Ovary (tissue), 7 donors: ENCODE measurements at regions not wholly inside any gene's neighbourhood (a gene's known extent, or its start where the extent isn't known, plus 50 kb on each side); places are given as distances from the start of the nearest gene placed in this dataset.

ENCODE experiments used
- DNase-seq, 5 donors: peaks; one replicate each; pipeline ENCODE4 v3.0.0-alpha.2; 2019 to 2020
- H3K27ac ChIP-seq, 2 donors: fragments of 200-600 bp; one replicate each; pipeline versions ENCODE4 v1.5.1 to v1.8.0; 2019 to 2022
- H3K27me3 ChIP-seq: fragments of 200-600 bp; one replicate; pipeline ENCODE4 v1.8.0; 2022
- H3K36me3 ChIP-seq: fragments of 200-600 bp; sonication (generic); one replicate; pipeline ENCODE4 v1.5.1; 2019
- H3K4me1 ChIP-seq: one replicate; pipeline ENCODE4 v1.8.1; 2013; ENCODE audit warnings: mild to moderate bottlenecking, moderate library complexity; ENCODE audit not compliant: insufficient read depth
- H3K4me3 ChIP-seq: fragments of 200-600 bp; sonication (generic); one replicate; pipeline ENCODE4 v1.5.1; 2017
- H3K9me3 ChIP-seq, 2 donors: fragments of 200-600 bp in 1 of 2; sonication (generic) in 1 of 2; one replicate each; pipeline versions ENCODE4 v1.5.1 to v1.8.1; 2013 to 2019; ENCODE audit warnings: mild to moderate bottlenecking in 1 of 2, moderate library complexity in 1 of 2
- EP300 ChIP-seq: sonication (generic); formaldehyde crosslinking; IDR thresholded peaks from one replicate; pipeline ENCODE4 v1.6.1; 2017; ENCODE audit warnings: antibody characterized with exemption
- POLR2A ChIP-seq: fragments of 450-650 bp; IDR thresholded peaks from one replicate; pipeline ENCODE4 v1.6.1; 2017; ENCODE audit warnings: antibody characterized with exemption, mild to moderate bottlenecking, moderate library complexity
- WGBS, 3 donors: extraction: QIAGEN DNeasy Blood & Tissue Kit in 1 of 3; methylation state at CpG; one replicate each; pipeline versions ENCODE4 v1.1.5 to v1.1.7; 2013 to 2017; 5-methylcytosine and 5-hydroxymethylcytosine counted together
- intact Hi-C, 4 donors: fragments of 100-400 bp; cut with DNase I; formaldehyde crosslinking; loops; one replicate each; pipeline versions ENCODE4 v1.11.0 to v1.15.1; 2022 to 2023
- TF ChIP-seq, protein P1 (sequence below), 3 donors: fragments of 450-650 bp in 2 of 3; fragments of 200-600 bp in 1 of 3; IDR thresholded peaks; one replicate each; pipeline versions ENCODE4 v1.5.1 to v1.8.0; 2016 to 2022; ENCODE audit warnings: antibody characterized with exemption in 3 of 3, mild to moderate bottlenecking in 1 of 3
- donor health status: DM: no; HTN: no; CAD: no; lungs with moderate emphysema.
- donor health status: DM: no; HTN: no; CAD: no.
- donor health status: Bipolar disorder and iron deficiency.
- donor health status: DM: no; HTN: no; CAD: no.
- donor health status: DM: yes; HTN: yes; CAD: no.

DNA sequence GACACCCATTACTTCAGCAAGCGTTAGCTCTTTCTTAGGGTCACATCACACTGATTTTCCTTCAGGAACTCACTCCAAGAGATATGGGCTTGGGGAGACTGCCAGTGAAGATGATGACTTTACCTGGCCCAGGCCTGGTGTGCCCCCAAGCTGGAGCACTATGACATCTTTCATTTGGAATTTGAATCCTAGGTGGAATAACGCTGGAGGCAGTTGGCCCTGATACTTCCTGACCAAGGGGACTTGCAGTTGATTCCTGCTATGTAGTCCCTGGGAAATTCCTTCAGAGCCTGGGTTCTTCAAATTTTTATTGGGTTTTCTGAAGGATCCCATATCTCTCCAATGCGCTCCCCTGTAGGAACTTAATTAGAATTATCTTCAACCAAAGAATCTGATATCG is 114.9 kb upstream of the GUCA2B start:
- peaks cover 2% of the 10 kb centered on the region for H3K4me1 ChIP-seq
- no peak overlapping the region for H3K4me3 ChIP-seq
- no peak for TF ChIP-seq POLR2A
- no peak for TF ChIP-seq EP300
- TF ChIP-seq, protein P1, sequence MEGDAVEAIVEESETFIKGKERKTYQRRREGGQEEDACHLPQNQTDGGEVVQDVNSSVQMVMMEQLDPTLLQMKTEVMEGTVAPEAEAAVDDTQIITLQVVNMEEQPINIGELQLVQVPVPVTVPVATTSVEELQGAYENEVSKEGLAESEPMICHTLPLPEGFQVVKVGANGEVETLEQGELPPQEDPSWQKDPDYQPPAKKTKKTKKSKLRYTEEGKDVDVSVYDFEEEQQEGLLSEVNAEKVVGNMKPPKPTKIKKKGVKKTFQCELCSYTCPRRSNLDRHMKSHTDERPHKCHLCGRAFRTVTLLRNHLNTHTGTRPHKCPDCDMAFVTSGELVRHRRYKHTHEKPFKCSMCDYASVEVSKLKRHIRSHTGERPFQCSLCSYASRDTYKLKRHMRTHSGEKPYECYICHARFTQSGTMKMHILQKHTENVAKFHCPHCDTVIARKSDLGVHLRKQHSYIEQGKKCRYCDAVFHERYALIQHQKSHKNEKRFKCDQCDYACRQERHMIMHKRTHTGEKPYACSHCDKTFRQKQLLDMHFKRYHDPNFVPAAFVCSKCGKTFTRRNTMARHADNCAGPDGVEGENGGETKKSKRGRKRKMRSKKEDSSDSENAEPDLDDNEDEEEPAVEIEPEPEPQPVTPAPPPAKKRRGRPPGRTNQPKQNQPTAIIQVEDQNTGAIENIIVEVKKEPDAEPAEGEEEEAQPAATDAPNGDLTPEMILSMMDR (IDR thresholded peaks at IDR 0.05) = no peak
- H3K36me3 ChIP-seq = no peaks in the 10 kb centered on the region
- H3K27ac ChIP-seq = no peak overlapping the region
- intact Hi-C loops = no loop called here
- H3K27me3 ChIP-seq = no peaks in the 10 kb centered on the region
- no peaks in the 10 kb centered on the region for H3K9me3 ChIP-seq
- WGBS, 3 donors = 82 to 89% (median 83%) methylated on average over 4 of the region's 4 CpGs
- no peak for DNase-seq

- H3K9me3 ChIP-seq = no peaks in the 10 kb centered on the region
- intact Hi-C loops = no loop called here
- DNase-seq = no peak
- H3K4me1 ChIP-seq = peaks cover 2% of the 10 kb centered on the region
- H3K4me3 ChIP-seq = no peak overlapping the region
- WGBS, 3 donors = 38 to 44% (median 42%) methylated on average over 3 of the region's 3 CpGs
- no peak overlapping the region for H3K27ac ChIP-seq
- no peak for TF ChIP-seq POLR2A
- TF ChIP-seq, protein P1 (IDR thresholded peaks at IDR 0.05) = no peak
- TF ChIP-seq EP300 = no peak
- no peaks in the 10 kb centered on the region for H3K27me3 ChIP-seq
- H3K36me3 ChIP-seq = no peaks in the 10 kb centered on the region
Measured at GRCh38 chr1:42037586-42037985, 115.6 kb upstream of the GUCA2B start.

GRCh38 chr1:42037161-42037560 is 116.0 kb upstream of the GUCA2B start:
- no peak overlapping the region for H3K27ac ChIP-seq
- H3K9me3 ChIP-seq = no peaks in the 10 kb centered on the region
- H3K36me3 ChIP-seq = no peaks in the 10 kb centered on the region
- WGBS, 3 donors = 24 to 34% (median 32%) methylated on average over 1 of the region's 1 CpG
- H3K4me1 ChIP-seq = peaks cover 2% of the 10 kb centered on the region
- intact Hi-C loops = no loop called here
- TF ChIP-seq POLR2A = no peak
- TF ChIP-seq, protein P1 (IDR thresholded peaks at IDR 0.05) = no peak
- TF ChIP-seq EP300 = no peak
- no peak overlapping the region for H3K4me3 ChIP-seq
- H3K27me3 ChIP-seq = no peaks in the 10 kb centered on the region
- no peak for DNase-seq

DNA sequence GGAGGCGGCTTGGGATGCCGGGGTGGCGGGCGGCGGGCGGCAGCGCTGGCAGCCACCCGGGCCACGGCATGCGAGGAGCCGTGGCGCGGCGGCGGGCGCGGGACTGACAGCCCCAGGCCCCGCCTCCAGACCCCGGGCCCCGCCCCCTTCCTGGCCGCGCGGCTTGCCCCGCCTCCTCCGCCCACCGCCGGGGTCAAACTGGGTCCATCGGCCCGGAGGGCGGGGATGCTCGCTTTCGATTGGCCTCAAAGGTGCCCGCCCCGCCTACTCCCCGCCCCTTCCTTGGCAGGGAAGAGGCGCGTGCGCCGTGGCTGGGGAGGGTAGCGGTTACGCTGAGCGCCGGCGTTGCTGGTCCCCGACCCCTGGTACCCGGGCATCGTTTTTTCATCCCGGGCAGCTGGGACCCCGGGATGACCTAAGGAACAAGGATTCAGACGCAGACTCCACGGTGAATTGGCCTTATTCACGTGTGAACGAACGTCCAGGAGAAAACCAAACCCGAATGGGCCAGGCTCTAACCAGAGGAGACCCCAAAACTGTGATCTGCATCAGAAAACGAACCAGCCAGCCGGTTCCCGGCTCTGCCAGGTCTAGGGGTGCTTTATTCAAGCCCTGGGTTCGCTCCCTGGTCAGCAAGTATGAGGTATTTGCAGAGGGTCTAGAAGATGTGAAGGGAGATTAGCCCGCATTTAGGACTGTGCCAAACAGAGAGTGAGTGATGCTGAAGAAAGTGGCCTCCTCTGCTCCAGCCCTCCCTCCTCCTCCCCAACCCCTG is 117.2 kb upstream of the GUCA2B start:
- no peaks in the 10 kb centered on the region for H3K27me3 ChIP-seq
- WGBS, 3 donors = 1 to 2% (median 1%) methylated on average over 31 to 60 of the region's 60 CpGs
- DNase-seq = peak; percentile 95 to 98 (median 98)
- peak overlapping the region; percentile 55 to 74 for H3K27ac ChIP-seq
- peaks cover 2% of the 10 kb centered on the region for H3K4me1 ChIP-seq
- intact Hi-C loops = no loop called here
- no peaks in the 10 kb centered on the region for H3K36me3 ChIP-seq
- H3K9me3 ChIP-seq = no peaks in the 10 kb centered on the region
- no peak for TF ChIP-seq EP300
- peak overlapping the region; percentile 74 for H3K4me3 ChIP-seq

- Histone ChIP-seq H3K4me3 (peak overlapping the region; percentile 74), H3K36me3 (no peaks in the 10 kb centered on the region), H3K27me3 (no peaks in the 10 kb centered on the region), H3K4me1 (peaks cover 2% of the 10 kb centered on the region), H3K9me3 (no peaks in the 10 kb centered on the region), H3K27ac (peak overlapping the region; percentile 55 to 74)
- intact Hi-C loops = no loop called here
- DNase-seq = peak in 3 of 5 donors; percentile 70 to 76 (median 73)
- 0% methylated on average over 40 to 65 of the region's 66 CpGs for WGBS, 3 donors
- TF ChIP-seq EP300 = no peak
- TF ChIP-seq, protein P1 (IDR thresholded peaks at IDR 0.05) = peak in 2 of 3 donors; percentile 54 to 60
Measured at GRCh38 chr1:42035205-42035829, 116.6 kb upstream of the HIVEP3 start.
